ENCODE measurements at regions not wholly inside any gene's neighbourhood (a gene's known extent, or its start where the extent isn't known, plus 50 kb on each side); places are given as distances from the start of the nearest gene placed in this dataset.

DNA sequence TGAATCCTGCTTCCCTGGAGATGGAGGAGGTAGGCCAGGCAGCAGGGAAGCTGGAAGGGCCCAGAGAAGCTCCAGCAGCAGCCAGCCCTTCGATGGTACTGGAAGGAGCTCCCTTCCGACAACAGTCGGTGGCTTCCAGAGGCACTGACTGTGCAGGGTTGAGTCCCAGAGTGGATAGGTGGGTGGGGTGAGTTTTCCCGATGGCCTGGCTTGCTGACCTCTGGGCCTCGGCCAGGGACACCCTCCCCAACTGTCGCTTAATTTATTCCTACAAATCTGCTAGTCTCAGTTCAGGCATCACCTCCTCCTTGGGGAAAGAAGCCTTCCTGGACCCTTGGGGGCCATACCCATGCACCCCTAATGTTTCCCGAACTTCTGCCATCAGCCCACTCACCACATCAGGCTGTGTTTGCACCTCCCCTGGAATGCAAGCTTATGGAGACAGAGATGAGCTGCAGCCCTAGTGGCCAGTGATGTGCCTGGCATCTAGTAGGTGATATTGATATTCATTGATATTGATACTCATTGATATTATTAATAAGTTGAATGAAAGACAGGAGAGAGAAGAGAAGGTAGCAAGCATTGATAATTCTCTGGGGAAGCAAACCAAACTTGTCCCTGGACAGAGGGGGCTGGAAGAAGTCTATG is 104.6 kb upstream of the BOD1 start:
- TF ChIP-seq, protein P1, sequence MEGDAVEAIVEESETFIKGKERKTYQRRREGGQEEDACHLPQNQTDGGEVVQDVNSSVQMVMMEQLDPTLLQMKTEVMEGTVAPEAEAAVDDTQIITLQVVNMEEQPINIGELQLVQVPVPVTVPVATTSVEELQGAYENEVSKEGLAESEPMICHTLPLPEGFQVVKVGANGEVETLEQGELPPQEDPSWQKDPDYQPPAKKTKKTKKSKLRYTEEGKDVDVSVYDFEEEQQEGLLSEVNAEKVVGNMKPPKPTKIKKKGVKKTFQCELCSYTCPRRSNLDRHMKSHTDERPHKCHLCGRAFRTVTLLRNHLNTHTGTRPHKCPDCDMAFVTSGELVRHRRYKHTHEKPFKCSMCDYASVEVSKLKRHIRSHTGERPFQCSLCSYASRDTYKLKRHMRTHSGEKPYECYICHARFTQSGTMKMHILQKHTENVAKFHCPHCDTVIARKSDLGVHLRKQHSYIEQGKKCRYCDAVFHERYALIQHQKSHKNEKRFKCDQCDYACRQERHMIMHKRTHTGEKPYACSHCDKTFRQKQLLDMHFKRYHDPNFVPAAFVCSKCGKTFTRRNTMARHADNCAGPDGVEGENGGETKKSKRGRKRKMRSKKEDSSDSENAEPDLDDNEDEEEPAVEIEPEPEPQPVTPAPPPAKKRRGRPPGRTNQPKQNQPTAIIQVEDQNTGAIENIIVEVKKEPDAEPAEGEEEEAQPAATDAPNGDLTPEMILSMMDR (IDR thresholded peaks at IDR 0.05; ENCODE audit: low read length): no peak
- TF ChIP-seq EZH2phosphoT487 (IDR thresholded peaks at IDR 0.05; ENCODE audit: low read length): no peak
- no peak for TF ChIP-seq EZH2 (optimal IDR thresholded peaks at IDR 0.05; ENCODE audit: low read depth, low read length)
